HCT116 (cell line): ENCODE measurements at regions not wholly inside any gene's neighbourhood (a gene's known extent, or its start where the extent isn't known, plus 50 kb on each side); places are given as distances from the start of the nearest gene placed in this dataset.

Source experiments
- ATAC-seq: fragments of 200-7000 bp; cut with Tn5 transposase; 2 replicates; pipeline ENCODE4 v1.9.1; 2020; ENCODE audit warnings: mild to moderate bottlenecking, moderate library complexity
- BruUV-seq: library from RNA; stranded (reverse); fragments of 400-500 nt; replicated peaks from 2 replicates; lab custom pipeline; 2021; lab: Mats Ljungman, UMichigan
- CTCF ChIA-PET: fragments of 300-600 bp; sonication (Branson Sonifier 250); formaldehyde crosslinking; loops from one replicate; lab custom pipeline; 2021; ENCODE audit warnings: antibody characterized with exemption; lab: Charles Lee
- POLR2A ChIA-PET: fragments of 300-600, 350-600 bp; sonication (Branson Sonifier 250); formaldehyde crosslinking; loops from one replicate; lab custom pipeline; 2021; ENCODE audit warnings: antibody characterized with exemption; lab: Charles Lee
- RAD21 ChIA-PET, 2 experiments: fragments of 300-600 bp; sonication (Branson Sonifier 250); formaldehyde crosslinking; loops; one replicate each; lab custom pipeline; 2023; ENCODE audit warnings: low total read pairs in 2 of 2; ENCODE audit not compliant: uncharacterized antibody in 2 of 2, unreplicated experiment in 2 of 2, low non-redundant PET in 1 of 2; lab: Charles Lee
- DNase-seq: peaks from one replicate; pipeline ENCODE4 v3.0.0-alpha.2; 2010; ENCODE audit warnings: low read depth, low spot score
- H2AFZ ChIP-seq: fragments of 200-600 bp; shearing (Covaris generic), sonication (generic); 2 replicates; pipeline ENCODE4 v1.6.1; 2017; ENCODE audit warnings: low read depth, mixed run types, mixed read lengths, antibody characterized with exemption, low read length; ENCODE audit not compliant: poor library complexity, severe bottlenecking
- H3K27ac ChIP-seq: 2 replicates; pipeline ENCODE4 v1.5.1; 2012; ENCODE audit warnings: low read depth, low read length
- H3K27me3 ChIP-seq: fragments of 200-600 bp; sonication (generic); 2 replicates; pipeline ENCODE4 v1.6.1; 2016; ENCODE audit warnings: mixed run types, low read length, mixed read lengths; ENCODE audit not compliant: insufficient read depth
- H3K36me3 ChIP-seq, 2 experiments: fragments of 200-500 bp in 1 of 2; fragments of 200-600 bp in 1 of 2; sonication (Bioruptor generic) in 1 of 2; sonication (generic) in 1 of 2; 2 replicates each; pipeline versions ENCODE4 v1.5.1 to v1.6.1; 2014 to 2016; ENCODE audit warnings: low read length in 2 of 2, inconsistent platforms in 1 of 2, mixed read lengths in 1 of 2, mixed run types in 1 of 2; ENCODE audit not compliant: insufficient read depth in 2 of 2, control insufficient read depth in 1 of 2
- H3K4me1 ChIP-seq, 2 experiments: fragments of 200-600 bp in 1 of 2; sonication (generic) in 1 of 2; 2 replicates each; pipeline versions ENCODE4 v1.5.1 to v1.6.1; 2012 to 2017; ENCODE audit warnings: low read length in 2 of 2, inconsistent platforms in 1 of 2, mild to moderate bottlenecking in 1 of 2, mixed read lengths in 1 of 2, mixed run types in 1 of 2, moderate library complexity in 1 of 2; ENCODE audit not compliant: insufficient read depth in 2 of 2, control insufficient read depth in 1 of 2
- H3K4me2 ChIP-seq: fragments of 200-600 bp; sonication (generic); 2 replicates; pipeline ENCODE4 v1.6.1; 2017; ENCODE audit warnings: mixed run types, low read length, mixed read lengths
- H3K4me3 ChIP-seq, 2 experiments: fragments of 200-600 bp in 1 of 2; sonication (generic) in 1 of 2; replicated peaks in 1 of 2; 2 replicates each; pipeline ENCODE4 v1.5.1; 2011 to 2016; ENCODE audit warnings: low read length in 2 of 2, control low read depth in 1 of 2, low read depth in 1 of 2, mild to moderate bottlenecking in 1 of 2, mixed read lengths in 1 of 2, mixed run types in 1 of 2
- H3K79me2 ChIP-seq: fragments of 200-600 bp; sonication (generic); 2 replicates; pipeline ENCODE4 v1.6.1; 2017; ENCODE audit warnings: mild to moderate bottlenecking, mixed run types, low read length, moderate library complexity, mixed read lengths; ENCODE audit not compliant: insufficient read depth
- H3K9ac ChIP-seq: fragments of 200-600 bp; sonication (generic); 2 replicates; pipeline ENCODE4 v1.6.1; 2016; ENCODE audit warnings: low read length, mixed read lengths
- H3K9me2 ChIP-seq: fragments of 200-600 bp; sonication (generic), shearing (Covaris generic); 2 replicates; pipeline ENCODE4 v1.6.1; 2017; ENCODE audit warnings: mixed run types, mild to moderate bottlenecking, moderate library complexity; ENCODE audit not compliant: insufficient read depth
- H3K9me3 ChIP-seq, 2 experiments: fragments of 200-500 bp in 1 of 2; fragments of 200-600 bp in 1 of 2; sonication (Bioruptor generic) in 1 of 2; sonication (generic) in 1 of 2; 2 replicates each; pipeline ENCODE4 v1.6.1; 2014 to 2017; ENCODE audit warnings: low read length in 2 of 2, mixed read lengths in 2 of 2, inconsistent platforms in 1 of 2, low read depth in 1 of 2, mild to moderate bottlenecking in 1 of 2, mixed run types in 1 of 2, moderate library complexity in 1 of 2; ENCODE audit not compliant: control insufficient read depth in 1 of 2, insufficient read depth in 1 of 2
- H4K20me1 ChIP-seq: fragments of 200-600 bp; sonication (generic), shearing (Covaris generic); 2 replicates; pipeline ENCODE4 v1.6.1; 2017; ENCODE audit warnings: mixed run types, mild to moderate bottlenecking, moderate library complexity; ENCODE audit not compliant: insufficient read depth
- CEBPB ChIP-seq: IDR thresholded peaks from 2 replicates; pipeline ENCODE4 v1.6.1; 2012; ENCODE audit warnings: low read depth
- ELF1 ChIP-seq: IDR thresholded peaks from 2 replicates; pipeline ENCODE4 v1.6.1; 2012; ENCODE audit warnings: low read depth, borderline replicate concordance
- EZH2phosphoT487 ChIP-seq: fragments of 200-600 bp; IDR thresholded peaks from 2 replicates; pipeline ENCODE4 v1.6.1; 2018; ENCODE audit warnings: antibody characterized with exemption, borderline replicate concordance
- FOSL1 ChIP-seq: IDR thresholded peaks from 2 replicates; pipeline ENCODE4 v1.6.1; 2012; ENCODE audit warnings: low read depth
- JUND ChIP-seq: IDR thresholded peaks from 2 replicates; pipeline ENCODE4 v1.6.1; 2012
- POLR2A ChIP-seq: IDR thresholded peaks from 2 replicates; pipeline ENCODE4 v1.7.0; 2011; ENCODE audit warnings: borderline replicate concordance; ENCODE audit not compliant: insufficient read depth, insufficient read length; ENCODE audit errors: extremely low read depth
- POLR2AphosphoS5 ChIP-seq: IDR thresholded peaks from 2 replicates; pipeline ENCODE4 v1.6.1; 2011; ENCODE audit warnings: mild to moderate bottlenecking, low read depth, low read length, moderate library complexity
- SRF ChIP-seq: IDR thresholded peaks from 2 replicates; pipeline ENCODE4 v1.6.1; 2012; ENCODE audit warnings: low read depth
- YY1 ChIP-seq: IDR thresholded peaks from 2 replicates; pipeline ENCODE4 v1.6.1; 2011; ENCODE audit warnings: low read length, low read depth, moderate library complexity, mild to moderate bottlenecking; ENCODE audit not compliant: insufficient replicate concordance; ENCODE audit errors: extremely low read depth
- ZFX ChIP-seq: fragments of 450-650 bp; IDR thresholded peaks from 2 replicates; pipeline ENCODE4 v1.6.1; 2017
- ZNF274 ChIP-seq: fragments of 200-500 bp; sonication (Bioruptor generic); IDR thresholded peaks from 2 replicates; pipeline ENCODE4 v1.6.1; 2014; ENCODE audit warnings: mild to moderate bottlenecking, low read depth, low read length, inconsistent platforms
- intact Hi-C: fragments of 100-400 bp; cut with micrococcal nuclease; formaldehyde crosslinking; loops from 2 replicates; pipeline ENCODE4 v1.10.0; 2022
- TF ChIP-seq, protein P1 (sequence below): IDR thresholded peaks from 2 replicates; pipeline ENCODE4 v1.6.1; 2011; ENCODE audit warnings: mild to moderate bottlenecking, low read length, moderate library complexity; ENCODE audit not compliant: insufficient replicate concordance; ENCODE audit errors: extremely low read depth
- TF ChIP-seq, protein P2 (sequence below), 3 experiments: fragments of 200-600 bp in 1 of 3; sonication (generic) in 1 of 3; IDR thresholded peaks in 2 of 3; conservative IDR thresholded peaks in 1 of 3; 2 replicates each; pipeline ENCODE4 v1.5.1; 2012 to 2017; ENCODE audit warnings: low read depth in 2 of 3, low read length in 2 of 3, antibody characterized with exemption in 1 of 3, borderline replicate concordance in 1 of 3, control low read depth in 1 of 3, mild to moderate bottlenecking in 1 of 3, mixed read lengths in 1 of 3, mixed run types in 1 of 3, moderate library complexity in 1 of 3; ENCODE audit not compliant: insufficient read depth in 1 of 3

DNA sequence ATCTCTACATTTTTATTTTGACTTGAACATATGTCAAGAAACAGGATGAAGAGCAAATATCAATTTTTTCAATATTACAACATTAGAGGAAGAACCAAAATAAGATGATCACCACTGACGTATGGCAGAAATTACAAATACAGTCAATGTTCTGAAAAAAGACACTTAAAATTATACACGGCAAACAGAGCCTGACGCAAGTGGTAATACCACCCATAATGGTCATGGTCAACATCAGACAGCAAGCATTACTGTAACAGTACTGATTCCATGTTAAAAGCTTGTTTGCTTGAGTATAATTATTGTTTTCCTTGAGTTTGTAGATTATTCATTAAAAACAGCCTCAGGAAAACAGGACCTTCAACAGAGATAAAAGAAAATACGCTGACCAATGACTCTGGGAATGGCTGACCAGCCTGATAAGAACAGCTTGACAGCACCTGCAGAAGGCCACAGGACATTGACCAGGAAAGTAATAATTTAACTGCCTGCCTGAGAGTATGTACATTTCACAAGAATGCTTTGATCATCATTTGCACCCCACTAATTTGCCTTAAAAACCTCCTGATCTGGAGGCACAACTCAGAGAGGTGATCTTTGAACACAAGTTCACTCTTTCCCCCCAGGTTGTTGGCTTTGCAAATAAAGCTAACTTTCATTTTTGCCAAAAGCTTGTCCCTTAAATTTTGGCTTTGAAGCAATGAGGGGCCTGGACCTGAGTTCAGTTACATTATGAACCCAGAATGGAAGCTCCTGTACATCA is 187.3 kb downstream of the IPO8 start:
- H3K27ac ChIP-seq = no peak overlapping the region
- no peaks in the 10 kb centered on the region for H3K79me2 ChIP-seq
- no peak overlapping the region for H2AFZ ChIP-seq
- BruUV-seq = no TSS peak
- intact Hi-C loops = no loop called here
- H3K27me3 ChIP-seq = no peaks in the 10 kb centered on the region
- H4K20me1 ChIP-seq = no peaks in the 10 kb centered on the region
- ATAC-seq = no peak
- H3K4me1 ChIP-seq = no peaks in the 10 kb centered on the region
- no peak overlapping the region for H3K9ac ChIP-seq
- H3K9me3 ChIP-seq = no peaks in the 10 kb centered on the region
- no peak for DNase-seq
- POLR2A ChIA-PET = no interaction called here
- no peak overlapping the region for H3K4me2 ChIP-seq
- RAD21 ChIA-PET = no interaction called here
- H3K36me3 ChIP-seq = no peaks in the 10 kb centered on the region
- H3K4me3 ChIP-seq = no peak overlapping the region
- TF ChIP-seq EZH2phosphoT487 (no peak), FOSL1 (no peak), YY1 (no peak), CEBPB (no peak), ZNF274 (no peak), SRF (no peak), ELF1 (no peak), POLR2A (no peak), ZFX (no peak), POLR2AphosphoS5 (no peak), JUND (no peak)
- TF ChIP-seq, protein P1, sequence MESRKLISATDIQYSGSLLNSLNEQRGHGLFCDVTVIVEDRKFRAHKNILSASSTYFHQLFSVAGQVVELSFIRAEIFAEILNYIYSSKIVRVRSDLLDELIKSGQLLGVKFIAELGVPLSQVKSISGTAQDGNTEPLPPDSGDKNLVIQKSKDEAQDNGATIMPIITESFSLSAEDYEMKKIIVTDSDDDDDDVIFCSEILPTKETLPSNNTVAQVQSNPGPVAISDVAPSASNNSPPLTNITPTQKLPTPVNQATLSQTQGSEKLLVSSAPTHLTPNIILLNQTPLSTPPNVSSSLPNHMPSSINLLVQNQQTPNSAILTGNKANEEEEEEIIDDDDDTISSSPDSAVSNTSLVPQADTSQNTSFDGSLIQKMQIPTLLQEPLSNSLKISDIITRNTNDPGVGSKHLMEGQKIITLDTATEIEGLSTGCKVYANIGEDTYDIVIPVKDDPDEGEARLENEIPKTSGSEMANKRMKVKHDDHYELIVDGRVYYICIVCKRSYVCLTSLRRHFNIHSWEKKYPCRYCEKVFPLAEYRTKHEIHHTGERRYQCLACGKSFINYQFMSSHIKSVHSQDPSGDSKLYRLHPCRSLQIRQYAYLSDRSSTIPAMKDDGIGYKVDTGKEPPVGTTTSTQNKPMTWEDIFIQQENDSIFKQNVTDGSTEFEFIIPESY = no peak
- TF ChIP-seq, protein P2, sequence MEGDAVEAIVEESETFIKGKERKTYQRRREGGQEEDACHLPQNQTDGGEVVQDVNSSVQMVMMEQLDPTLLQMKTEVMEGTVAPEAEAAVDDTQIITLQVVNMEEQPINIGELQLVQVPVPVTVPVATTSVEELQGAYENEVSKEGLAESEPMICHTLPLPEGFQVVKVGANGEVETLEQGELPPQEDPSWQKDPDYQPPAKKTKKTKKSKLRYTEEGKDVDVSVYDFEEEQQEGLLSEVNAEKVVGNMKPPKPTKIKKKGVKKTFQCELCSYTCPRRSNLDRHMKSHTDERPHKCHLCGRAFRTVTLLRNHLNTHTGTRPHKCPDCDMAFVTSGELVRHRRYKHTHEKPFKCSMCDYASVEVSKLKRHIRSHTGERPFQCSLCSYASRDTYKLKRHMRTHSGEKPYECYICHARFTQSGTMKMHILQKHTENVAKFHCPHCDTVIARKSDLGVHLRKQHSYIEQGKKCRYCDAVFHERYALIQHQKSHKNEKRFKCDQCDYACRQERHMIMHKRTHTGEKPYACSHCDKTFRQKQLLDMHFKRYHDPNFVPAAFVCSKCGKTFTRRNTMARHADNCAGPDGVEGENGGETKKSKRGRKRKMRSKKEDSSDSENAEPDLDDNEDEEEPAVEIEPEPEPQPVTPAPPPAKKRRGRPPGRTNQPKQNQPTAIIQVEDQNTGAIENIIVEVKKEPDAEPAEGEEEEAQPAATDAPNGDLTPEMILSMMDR (IDR thresholded peaks at IDR 0.05 in 2 of 3, conservative IDR thresholded peaks at IDR 0.05 in 1 of 3; ENCODE audit: borderline replicate concordance in 1 of 3, insufficient read depth in 1 of 3, low read depth in 2 of 3, low read length in 2 of 3) = no peak
- no peaks in the 10 kb centered on the region for H3K9me2 ChIP-seq
- CTCF ChIA-PET = no interaction called here
